H9 (cell line): ENCODE measurements at regions not wholly inside any gene's neighbourhood (a gene's known extent, or its start where the extent isn't known, plus 50 kb on each side); places are given as distances from the start of the nearest gene placed in this dataset.

Source experiments
- DNase-seq: peaks from one replicate; pipeline ENCODE4 v3.0.0-alpha.2; 2017
- H2AFZ ChIP-seq: one replicate; pipeline ENCODE4 v1.6.1; 2013; ENCODE audit warnings: mild to moderate bottlenecking, low read length, control low read depth, moderate library complexity
- H2AK5ac ChIP-seq: 2 replicates; pipeline ENCODE4 v1.6.1; 2013; ENCODE audit warnings: low read length, control low read depth, mixed read lengths; ENCODE audit not compliant: insufficient read length
- H2BK120ac ChIP-seq: one replicate; pipeline ENCODE4 v1.6.1; 2013; ENCODE audit warnings: low read depth, mild to moderate bottlenecking, low read length, control low read depth, inconsistent platforms; ENCODE audit not compliant: poor library complexity, severe bottlenecking
- H2BK12ac ChIP-seq: 2 replicates; pipeline ENCODE4 v1.6.1; 2013; ENCODE audit warnings: low read length, control low read depth, mixed read lengths, low read depth; ENCODE audit not compliant: insufficient read length
- H2BK15ac ChIP-seq: 2 replicates; pipeline ENCODE4 v1.6.1; 2013; ENCODE audit warnings: low read depth, low read length, control low read depth
- H2BK20ac ChIP-seq: one replicate; pipeline ENCODE4 v1.6.1; 2013; ENCODE audit warnings: low read depth, mild to moderate bottlenecking, low read length, control low read depth, inconsistent platforms; ENCODE audit not compliant: poor library complexity, severe bottlenecking
- H2BK5ac ChIP-seq: 2 replicates; pipeline ENCODE4 v1.6.1; 2013; ENCODE audit warnings: low read length, control low read depth, mixed read lengths; ENCODE audit not compliant: insufficient read length
- H3K14ac ChIP-seq: 2 replicates; pipeline ENCODE4 v1.6.1; 2013; ENCODE audit warnings: low read length, control low read depth; ENCODE audit not compliant: insufficient read depth
- H3K18ac ChIP-seq: 2 replicates; pipeline ENCODE4 v1.6.1; 2013; ENCODE audit warnings: low read depth, mild to moderate bottlenecking, mixed read lengths, low read length, control low read depth; ENCODE audit not compliant: insufficient read length
- H3K23ac ChIP-seq: 2 replicates; pipeline ENCODE4 v1.6.1; 2013; ENCODE audit warnings: low read length, control low read depth, mixed read lengths, low read depth; ENCODE audit not compliant: insufficient read length
- H3K23me2 ChIP-seq: 2 replicates; pipeline ENCODE4 v1.6.1; 2013; ENCODE audit warnings: low read depth, mild to moderate bottlenecking, mixed read lengths, low read length, control low read depth; ENCODE audit not compliant: insufficient read length, poor library complexity, severe bottlenecking
- H3K27ac ChIP-seq: 2 replicates; pipeline ENCODE4 v1.5.1; 2013; ENCODE audit warnings: low read length, control low read depth, mixed read lengths, low read depth; ENCODE audit not compliant: insufficient read length
- H3K27me3 ChIP-seq: 2 replicates; pipeline ENCODE4 v1.6.1; 2013; ENCODE audit warnings: low read length, control low read depth, inconsistent platforms; ENCODE audit not compliant: insufficient read depth
- H3K4ac ChIP-seq: 2 replicates; pipeline ENCODE4 v1.6.1; 2013; ENCODE audit warnings: low read depth, mild to moderate bottlenecking, control low read depth, inconsistent platforms, low read length, moderate library complexity
- H3K4me1 ChIP-seq: 2 replicates; pipeline ENCODE4 v1.6.1; 2013; ENCODE audit warnings: low read length, control low read depth, inconsistent platforms; ENCODE audit not compliant: insufficient read depth
- H3K4me2 ChIP-seq: 2 replicates; pipeline ENCODE4 v1.6.1; 2013; ENCODE audit warnings: low read length, control low read depth, mixed read lengths; ENCODE audit not compliant: insufficient read length, insufficient read depth
- H3K56ac ChIP-seq: 2 replicates; pipeline ENCODE4 v1.6.1; 2013; ENCODE audit warnings: low read depth, mild to moderate bottlenecking, mixed read lengths, low read length, control low read depth; ENCODE audit not compliant: insufficient read length
- H3K79me1 ChIP-seq: 2 replicates; pipeline ENCODE4 v1.6.1; 2013; ENCODE audit warnings: low read depth, mild to moderate bottlenecking, moderate library complexity, low read length, control low read depth, inconsistent platforms; ENCODE audit not compliant: insufficient read depth, poor library complexity, severe bottlenecking
- H3K79me2 ChIP-seq: 2 replicates; pipeline ENCODE4 v1.6.1; 2013; ENCODE audit warnings: low read length, control low read depth, inconsistent platforms; ENCODE audit not compliant: insufficient read depth
- H3K9ac ChIP-seq: 2 replicates; pipeline ENCODE4 v1.6.1; 2013; ENCODE audit warnings: low read length, control low read depth, mixed read lengths; ENCODE audit not compliant: insufficient read length; ENCODE audit errors: extremely low read depth
- H3K9me3 ChIP-seq: one replicate; pipeline ENCODE4 v1.6.1; 2013; ENCODE audit warnings: low read depth, low read length, inconsistent platforms; ENCODE audit not compliant: control insufficient read depth
- H3T11ph ChIP-seq: one replicate; pipeline ENCODE4 v1.6.1; 2013; ENCODE audit warnings: mild to moderate bottlenecking, low read length, control low read depth, inconsistent platforms
- H4K20me1 ChIP-seq: one replicate; pipeline ENCODE4 v1.6.1; 2013; ENCODE audit not compliant: control insufficient read depth, insufficient read length, insufficient read depth
- H4K5ac ChIP-seq: 2 replicates; pipeline ENCODE4 v1.6.1; 2013; ENCODE audit warnings: low read depth, mild to moderate bottlenecking, mixed read lengths, low read length, control low read depth; ENCODE audit not compliant: insufficient read length
- H4K8ac ChIP-seq: replicated peaks from 2 replicates; pipeline ENCODE4 v1.6.1; 2013; ENCODE audit warnings: low read length, control low read depth, mixed read lengths, low read depth; ENCODE audit not compliant: insufficient read length
- H4K91ac ChIP-seq: 2 replicates; pipeline ENCODE4 v1.6.1; 2013; ENCODE audit warnings: low read depth, mild to moderate bottlenecking, moderate library complexity, mixed read lengths, low read length, control low read depth; ENCODE audit not compliant: insufficient read length
- H3K27ac Mint-ChIP-seq, 3 experiments: 2 replicates in 2 of 3; 3 replicates in 1 of 3; pipeline ENCODE4 v1.8.0; 2020 to 2021; ENCODE audit warnings: mixed read lengths in 3 of 3, mild to moderate bottlenecking in 1 of 3, moderate library complexity in 1 of 3
- H3K27me3 Mint-ChIP-seq: 2 replicates; pipeline ENCODE4 v1.8.0; 2021; ENCODE audit warnings: low read depth, mild to moderate bottlenecking, moderate library complexity, mixed read lengths
- H3K36me3 Mint-ChIP-seq, 3 experiments: 2 replicates in 2 of 3; 3 replicates in 1 of 3; pipeline ENCODE4 v1.8.0; 2020 to 2021; ENCODE audit warnings: low read depth in 3 of 3, mixed read lengths in 3 of 3; ENCODE audit not compliant: insufficient read depth in 1 of 3
- H3K4me1 Mint-ChIP-seq, 2 experiments: 2 replicates each; pipeline ENCODE4 v1.8.0; 2020; ENCODE audit warnings: mixed read lengths in 2 of 2
- H3K4me3 Mint-ChIP-seq, 2 experiments: 2 replicates in 1 of 2; 3 replicates in 1 of 2; pipeline ENCODE4 v1.8.0; 2020 to 2021; ENCODE audit warnings: mild to moderate bottlenecking in 2 of 2, mixed read lengths in 2 of 2, moderate library complexity in 1 of 2
- H3K9me3 Mint-ChIP-seq, 2 experiments: 2 replicates in 1 of 2; 3 replicates in 1 of 2; pipeline ENCODE4 v1.8.0; 2020; ENCODE audit warnings: mild to moderate bottlenecking in 2 of 2, mixed read lengths in 2 of 2, moderate library complexity in 1 of 2
- CTCF ChIP-seq: fragments of 200-600 bp; sonication (generic); conservative IDR thresholded peaks from 3 replicates; pipeline ENCODE4 v1.8.0; 2021; ENCODE audit warnings: antibody characterized with exemption, mild to moderate bottlenecking
- WGBS: extraction: QIAGEN DNeasy Blood & Tissue Kit; methylation state at CpG from one replicate; pipeline ENCODE4 v1.1.7; 2013; ENCODE audit warnings: missing lambda C conversion rate, low lambda C conversion rate, mixed read lengths; ENCODE audit not compliant: insufficient read length; ENCODE audit errors: extremely low coverage; 5-methylcytosine and 5-hydroxymethylcytosine counted together

GRCh38 chr15:91712286-91712685 lies 141.2 kb upstream of the SLCO3A1 start:
- no peak overlapping the region for H3K4ac ChIP-seq
- no peak overlapping the region for H4K8ac ChIP-seq
- H3K9me3 ChIP-seq: no peaks in the 10 kb centered on the region
- no peak overlapping the region for H2BK20ac ChIP-seq
- H4K91ac ChIP-seq: no peak overlapping the region
- TF ChIP-seq CTCF: no peak
- no CpG with 5 or more reads among the region's 7 CpGs for WGBS
- no peak overlapping the region for H2BK15ac ChIP-seq
- H3K4me1 Mint-ChIP-seq: peaks cover 3 to 6% of the 10 kb centered on the region in 2 experiments; a peak in 3 of 4 replicates
- no peaks in the 10 kb centered on the region for H3K79me1 ChIP-seq
- H3K27ac ChIP-seq: no peak overlapping the region
- no peak overlapping the region for H3K9ac ChIP-seq
- no peak overlapping the region for H2BK5ac ChIP-seq
- H4K5ac ChIP-seq: no peak overlapping the region
- no peak overlapping the region for H3K4me3 Mint-ChIP-seq
- no peaks in the 10 kb centered on the region for H3K36me3 Mint-ChIP-seq
- H3K56ac ChIP-seq: no peak overlapping the region
- no peaks in the 10 kb centered on the region for H3K23me2 ChIP-seq
- peaks cover 2% of the 10 kb centered on the region for H3K27me3 Mint-ChIP-seq
- H3K18ac ChIP-seq: no peak overlapping the region
- H3K4me2 ChIP-seq: no peak overlapping the region
- H3K23ac ChIP-seq: no peak overlapping the region
- H3T11ph ChIP-seq: no peak overlapping the region
- H3K9me3 Mint-ChIP-seq: peaks cover 0 to 4% of the 10 kb centered on the region in 2 experiments; a peak in 1 of 5 replicates
- no peaks in the 10 kb centered on the region for H3K27me3 ChIP-seq
- no peak overlapping the region for H2AK5ac ChIP-seq
- no peak for DNase-seq
- H3K14ac ChIP-seq: no peak overlapping the region
- H4K20me1 ChIP-seq: no peaks in the 10 kb centered on the region
- H3K79me2 ChIP-seq: no peaks in the 10 kb centered on the region
- H2BK12ac ChIP-seq: no peak overlapping the region
- H3K27ac Mint-ChIP-seq: no peak overlapping the region
- H3K4me1 ChIP-seq: no peaks in the 10 kb centered on the region; the same call in 1 of the 2 replicates
- no peak overlapping the region for H2AFZ ChIP-seq
- no peak overlapping the region for H2BK120ac ChIP-seq
